Fibroblast of mammary gland (primary cell): ENCODE measurements at regions not wholly inside any gene's neighbourhood (a gene's known extent, or its start where the extent isn't known, plus 50 kb on each side); places are given as distances from the start of the nearest gene placed in this dataset.

Experiments
- DNase-seq: peaks from one replicate; pipeline ENCODE4 v3.0.0-alpha.2; 2010; ENCODE audit warnings: low read depth
- H3K4me3 ChIP-seq: 2 replicates; pipeline ENCODE4 v1.5.1; 2011; ENCODE audit warnings: low read depth, mild to moderate bottlenecking, low read length, moderate library complexity; ENCODE audit not compliant: control insufficient read depth
- TF ChIP-seq, protein P1 (sequence below): conservative IDR thresholded peaks from 2 replicates; pipeline ENCODE4 v1.5.1; 2011; ENCODE audit warnings: low read depth, low read length, inconsistent platforms; ENCODE audit not compliant: control insufficient read depth, insufficient read depth

DNA sequence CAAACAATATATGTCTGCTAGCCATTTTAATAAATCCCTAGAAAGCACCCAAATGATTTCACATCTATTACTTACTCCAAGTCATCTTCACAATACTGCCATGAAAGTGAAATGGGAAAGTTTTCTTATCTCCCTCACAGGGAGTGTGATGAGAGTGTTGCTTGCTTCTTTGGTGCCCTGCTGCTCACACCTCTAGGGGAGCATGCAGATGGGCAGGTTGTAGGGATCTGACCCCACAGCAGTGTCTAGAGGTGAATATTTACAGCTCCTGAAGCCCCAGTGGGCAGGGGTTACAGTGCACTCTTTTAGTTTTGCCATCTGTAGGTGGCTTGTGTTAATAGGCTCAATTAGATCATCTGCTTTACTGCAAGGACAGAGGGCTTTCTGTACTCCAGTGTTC lies 173.2 kb downstream of the GABRG2 start:
- H3K4me3 ChIP-seq: no peak overlapping the region
- no peak for DNase-seq
- TF ChIP-seq, protein P1, sequence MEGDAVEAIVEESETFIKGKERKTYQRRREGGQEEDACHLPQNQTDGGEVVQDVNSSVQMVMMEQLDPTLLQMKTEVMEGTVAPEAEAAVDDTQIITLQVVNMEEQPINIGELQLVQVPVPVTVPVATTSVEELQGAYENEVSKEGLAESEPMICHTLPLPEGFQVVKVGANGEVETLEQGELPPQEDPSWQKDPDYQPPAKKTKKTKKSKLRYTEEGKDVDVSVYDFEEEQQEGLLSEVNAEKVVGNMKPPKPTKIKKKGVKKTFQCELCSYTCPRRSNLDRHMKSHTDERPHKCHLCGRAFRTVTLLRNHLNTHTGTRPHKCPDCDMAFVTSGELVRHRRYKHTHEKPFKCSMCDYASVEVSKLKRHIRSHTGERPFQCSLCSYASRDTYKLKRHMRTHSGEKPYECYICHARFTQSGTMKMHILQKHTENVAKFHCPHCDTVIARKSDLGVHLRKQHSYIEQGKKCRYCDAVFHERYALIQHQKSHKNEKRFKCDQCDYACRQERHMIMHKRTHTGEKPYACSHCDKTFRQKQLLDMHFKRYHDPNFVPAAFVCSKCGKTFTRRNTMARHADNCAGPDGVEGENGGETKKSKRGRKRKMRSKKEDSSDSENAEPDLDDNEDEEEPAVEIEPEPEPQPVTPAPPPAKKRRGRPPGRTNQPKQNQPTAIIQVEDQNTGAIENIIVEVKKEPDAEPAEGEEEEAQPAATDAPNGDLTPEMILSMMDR: no peak

DNA sequence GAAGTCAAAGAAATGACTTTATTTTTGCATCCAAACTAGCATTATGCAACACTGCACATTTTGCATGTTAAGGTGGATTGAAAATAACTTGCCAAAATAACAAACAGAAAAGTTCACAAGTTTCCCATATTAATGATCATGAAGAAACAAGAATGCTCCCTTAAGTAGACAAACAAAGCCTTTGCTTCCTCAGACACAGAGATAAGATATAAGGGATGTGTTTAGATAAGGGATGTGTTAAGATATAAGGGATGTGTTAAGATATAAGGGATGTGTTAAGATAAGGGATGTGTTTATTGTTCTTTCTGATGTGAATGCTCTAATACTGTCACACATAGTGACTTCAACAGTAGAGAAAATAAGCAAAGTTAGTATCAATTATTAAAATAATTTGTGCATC lies 174.8 kb downstream of the GABRG2 start:
- TF ChIP-seq, protein P1: no peak
- H3K4me3 ChIP-seq: no peak overlapping the region
- DNase-seq: no peak

DNA sequence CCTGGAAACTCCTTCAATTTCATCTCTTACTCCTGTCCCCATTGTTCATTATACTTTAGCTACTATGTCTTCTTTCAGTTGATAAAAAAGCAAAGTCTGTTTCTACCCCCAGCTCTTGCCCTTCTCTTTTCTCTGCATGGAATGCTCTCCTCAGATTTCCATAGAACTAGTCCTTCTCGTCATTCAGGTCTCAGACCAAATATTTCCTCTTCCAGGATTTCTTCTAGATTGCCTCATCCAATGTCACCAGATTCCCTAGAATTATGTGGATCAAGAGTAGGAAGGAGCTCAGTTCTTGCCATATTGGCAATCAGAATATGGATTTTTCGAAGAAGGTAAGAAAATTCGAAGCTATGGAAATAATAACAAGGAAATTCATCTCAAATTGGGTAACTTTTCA lies 176.1 kb downstream of the GABRG2 start:
- TF ChIP-seq, protein P1: no peak
- no peak overlapping the region for H3K4me3 ChIP-seq
- no peak for DNase-seq

DNA sequence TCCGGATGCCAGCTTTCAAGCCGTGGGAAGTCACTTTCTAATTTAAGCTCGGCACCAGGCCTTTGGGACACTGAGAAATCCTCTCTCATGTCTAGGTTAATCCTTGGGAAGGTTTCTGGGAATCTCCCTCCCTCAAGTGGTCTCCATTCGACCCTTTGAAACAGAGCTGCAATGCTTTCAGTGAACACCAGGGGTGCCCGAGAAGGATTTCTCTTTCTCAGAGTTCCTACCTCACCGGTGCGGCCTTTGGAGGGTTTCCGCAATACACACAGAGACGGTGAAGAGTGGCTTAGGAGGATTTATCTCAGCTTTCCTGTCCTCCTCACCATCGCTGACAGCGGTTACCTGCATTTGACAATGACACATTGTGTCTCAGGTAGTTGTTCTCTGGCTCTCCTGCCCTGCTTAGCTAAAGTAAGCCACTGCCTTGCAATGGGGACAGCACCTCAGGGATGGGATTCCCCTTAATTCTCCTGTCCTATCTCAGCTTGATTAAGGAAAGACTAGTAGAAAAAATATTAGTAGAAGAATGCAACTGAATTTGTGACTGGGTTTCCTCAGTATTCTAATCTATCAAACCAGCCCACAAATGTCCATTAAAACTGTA lies 180.6 kb downstream of the GABRG2 start:
- H3K4me3 ChIP-seq: no peak overlapping the region
- no peak for DNase-seq
- TF ChIP-seq, protein P1: peak; percentile 12

DNA sequence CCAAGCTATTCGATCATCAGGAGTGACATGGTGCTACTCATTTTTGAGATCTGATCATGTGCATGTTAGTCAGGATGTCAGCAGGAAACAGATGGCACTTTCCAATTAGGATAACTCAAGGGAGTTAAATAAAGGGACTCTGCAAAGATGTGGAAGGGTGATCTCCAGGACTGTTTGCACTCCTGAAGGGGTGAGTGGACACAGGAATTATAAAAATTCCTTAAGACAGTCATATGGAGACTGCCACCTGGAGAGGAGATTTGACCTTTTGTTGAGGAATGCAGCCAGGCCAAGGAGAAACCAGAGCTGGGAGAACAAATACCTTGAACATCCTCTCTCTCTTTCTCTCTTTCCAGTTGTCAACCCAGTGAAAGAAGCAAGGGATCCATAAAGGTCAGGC lies 189.1 kb downstream of the GABRG2 start:
- no peak for DNase-seq
- TF ChIP-seq, protein P1: no peak
- no peak overlapping the region for H3K4me3 ChIP-seq

DNA sequence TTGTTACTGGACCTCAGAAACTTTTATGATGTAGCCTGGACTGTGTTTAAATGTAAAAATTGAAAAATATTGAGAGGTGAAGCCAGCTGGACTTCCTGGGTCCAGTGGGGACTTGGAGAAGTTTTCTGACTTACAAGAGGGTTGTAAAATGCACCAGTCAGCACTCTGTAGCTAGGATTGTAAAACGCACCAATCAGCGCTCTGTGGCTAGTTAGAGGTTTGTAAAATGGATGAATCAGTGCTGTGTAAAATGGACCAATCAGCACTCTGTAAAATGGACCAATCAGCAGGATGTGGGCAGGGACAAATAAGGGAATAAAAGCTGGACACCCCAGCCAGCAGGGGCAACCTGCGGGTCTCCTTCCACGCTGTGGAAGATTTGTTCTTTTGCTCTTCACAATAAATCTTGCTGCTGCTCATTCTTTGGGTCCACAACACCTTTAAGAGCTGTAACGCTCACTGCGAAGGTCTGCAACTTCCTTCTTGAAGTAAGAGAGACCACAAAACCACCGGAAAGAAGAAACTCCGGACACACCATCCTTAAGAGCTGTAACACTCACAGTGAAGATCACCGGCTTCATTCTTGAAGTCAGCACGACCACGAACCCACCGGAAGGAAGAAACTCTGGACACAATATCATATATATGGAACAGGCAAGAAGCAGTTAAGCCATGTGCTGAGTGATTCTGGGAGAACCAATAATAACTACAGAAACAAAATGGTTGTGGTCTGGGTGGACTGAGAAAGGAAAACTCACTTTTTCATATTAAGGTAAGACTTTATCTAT lies 201.3 kb downstream of the GABRG2 start:
- TF ChIP-seq, protein P1: no peak
- H3K4me3 ChIP-seq: no peak overlapping the region
- no peak for DNase-seq

DNA sequence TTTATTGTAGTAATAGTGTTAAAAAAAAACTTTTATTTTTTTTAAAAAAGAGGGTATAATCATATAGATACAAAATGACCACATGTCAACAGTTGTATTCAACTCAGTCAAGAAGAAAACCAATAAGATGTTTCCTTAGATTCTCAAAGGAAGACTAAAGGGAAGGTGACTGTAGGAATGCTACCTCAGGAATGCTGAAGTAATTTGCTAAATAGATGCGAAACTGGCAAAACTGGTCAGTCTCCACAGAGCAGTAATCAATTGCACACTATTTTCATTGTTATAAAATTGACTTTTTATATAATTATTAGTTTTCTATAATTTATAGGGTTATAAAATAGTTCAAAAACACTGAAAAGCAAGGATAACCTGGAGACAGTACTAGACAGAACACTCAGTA lies 204.8 kb downstream of the GABRG2 start:
- TF ChIP-seq, protein P1: no peak
- DNase-seq: no peak
- no peak overlapping the region for H3K4me3 ChIP-seq
